Astrocyte (in vitro differentiated cells and primary cell): ENCODE measurements at regions not wholly inside any gene's neighbourhood (a gene's known extent, or its start where the extent isn't known, plus 50 kb on each side); places are given as distances from the start of the nearest gene placed in this dataset.

Source experiments
- DNase-seq: peaks from one replicate; pipeline ENCODE4 v3.0.0-alpha.2; 2010; ENCODE audit warnings: low read depth
- FAIRE-seq: peaks from 2 replicates; lab custom pipeline; 2011; peaks lifted over from hg19 to GRCh38; lab: Jason Lieb, UNC
- H2AFZ ChIP-seq: 2 replicates; pipeline ENCODE4 v1.6.0; 2012; ENCODE audit warnings: low read depth, low read length, inconsistent platforms
- H3K27ac ChIP-seq: 2 replicates; pipeline ENCODE4 v1.5.1; 2011; ENCODE audit warnings: low read depth, low read length, inconsistent platforms
- H3K27me3 ChIP-seq: 2 replicates; pipeline ENCODE4 v1.6.0; 2011; ENCODE audit warnings: low read length, inconsistent platforms; ENCODE audit not compliant: insufficient read depth
- H3K36me3 ChIP-seq: 2 replicates; pipeline ENCODE4 v1.5.1; 2011; ENCODE audit warnings: low read length, inconsistent platforms; ENCODE audit not compliant: insufficient read depth
- H3K4me1 ChIP-seq: 2 replicates; pipeline ENCODE4 v1.5.1; 2011; ENCODE audit warnings: low read length, inconsistent platforms; ENCODE audit not compliant: insufficient read depth
- H3K4me2 ChIP-seq: 2 replicates; pipeline ENCODE4 v1.6.0; 2012; ENCODE audit warnings: low read length, inconsistent platforms
- H3K4me3 ChIP-seq: 2 replicates; pipeline ENCODE4 v1.5.1; 2011; ENCODE audit warnings: low read depth, mild to moderate bottlenecking, low read length, inconsistent platforms; ENCODE audit not compliant: insufficient read depth
- H3K79me2 ChIP-seq: 2 replicates; pipeline ENCODE4 v1.6.0; 2012; ENCODE audit warnings: mild to moderate bottlenecking, low read length, inconsistent platforms; ENCODE audit not compliant: insufficient read depth
- H3K9ac ChIP-seq: 2 replicates; pipeline ENCODE4 v1.6.0; 2012; ENCODE audit warnings: mild to moderate bottlenecking, low read length, inconsistent platforms
- H3K9me3 ChIP-seq: 2 replicates; pipeline ENCODE4 v1.5.1; 2012; ENCODE audit warnings: low read depth, mild to moderate bottlenecking, low read length, inconsistent platforms; ENCODE audit not compliant: insufficient read depth
- H4K20me1 ChIP-seq: 2 replicates; pipeline ENCODE4 v1.6.0; 2012; ENCODE audit warnings: low read length, inconsistent platforms; ENCODE audit not compliant: insufficient read depth
- H3K27ac Mint-ChIP-seq: one replicate; pipeline ENCODE4 v1.8.0; 2021; ENCODE audit warnings: mild to moderate bottlenecking, mixed read lengths; ENCODE audit not compliant: unreplicated experiment
- H3K27me3 Mint-ChIP-seq: one replicate; pipeline ENCODE4 v1.8.0; 2021; ENCODE audit warnings: low read depth, mixed read lengths; ENCODE audit not compliant: unreplicated experiment
- H3K36me3 Mint-ChIP-seq: one replicate; pipeline ENCODE4 v1.8.0; 2021; ENCODE audit warnings: low read depth, mixed read lengths; ENCODE audit not compliant: unreplicated experiment
- H3K4me1 Mint-ChIP-seq: one replicate; pipeline ENCODE4 v1.8.0; 2021; ENCODE audit warnings: low read depth, mixed read lengths; ENCODE audit not compliant: unreplicated experiment
- H3K4me3 Mint-ChIP-seq: one replicate; pipeline ENCODE4 v1.8.0; 2021; ENCODE audit warnings: mild to moderate bottlenecking, moderate library complexity, mixed read lengths; ENCODE audit not compliant: unreplicated experiment
- H3K9me3 Mint-ChIP-seq: one replicate; pipeline ENCODE4 v1.8.0; 2021; ENCODE audit warnings: mild to moderate bottlenecking, mixed read lengths; ENCODE audit not compliant: unreplicated experiment
- CTCF ChIP-seq: IDR thresholded peaks from 2 replicates; pipeline ENCODE4 v1.5.1; 2011; ENCODE audit warnings: low read depth, mild to moderate bottlenecking, inconsistent platforms, low read length, moderate library complexity; ENCODE audit not compliant: insufficient read depth
- EZH2 ChIP-seq: IDR thresholded peaks from 2 replicates; pipeline ENCODE4 v1.6.1; 2012; ENCODE audit warnings: mild to moderate bottlenecking, low read length, inconsistent platforms; ENCODE audit not compliant: insufficient read depth

GRCh38 chr2:126831234-126832005, 67.3 kb upstream of the TEX51 start:
- Histone ChIP-seq H3K4me1 (no peaks in the 10 kb centered on the region), H3K27ac (no peak overlapping the region), H3K4me3 (no peak overlapping the region), H3K4me2 (peak overlapping the region; percentile 15), H3K9me3 (peaks cover 6% of the 10 kb centered on the region), H2AFZ (no peak overlapping the region), H3K36me3 (no peaks in the 10 kb centered on the region), H3K9ac (no peak overlapping the region), H3K27me3 (no peaks in the 10 kb centered on the region), H3K79me2 (no peaks in the 10 kb centered on the region), H4K20me1 (no peaks in the 10 kb centered on the region)
- DNase-seq = no peak
- no peak overlapping the region for H3K4me3 Mint-ChIP-seq
- no peak for TF ChIP-seq EZH2
- TF ChIP-seq CTCF = no peak
- H3K27me3 Mint-ChIP-seq = peaks cover 9% of the 10 kb centered on the region
- FAIRE-seq = no peak
- H3K9me3 Mint-ChIP-seq = no peaks in the 10 kb centered on the region
- H3K36me3 Mint-ChIP-seq = no peaks in the 10 kb centered on the region
- H3K4me1 Mint-ChIP-seq = peaks cover 4% of the 10 kb centered on the region
- H3K27ac Mint-ChIP-seq = peak overlapping the region; percentile 41

DNA sequence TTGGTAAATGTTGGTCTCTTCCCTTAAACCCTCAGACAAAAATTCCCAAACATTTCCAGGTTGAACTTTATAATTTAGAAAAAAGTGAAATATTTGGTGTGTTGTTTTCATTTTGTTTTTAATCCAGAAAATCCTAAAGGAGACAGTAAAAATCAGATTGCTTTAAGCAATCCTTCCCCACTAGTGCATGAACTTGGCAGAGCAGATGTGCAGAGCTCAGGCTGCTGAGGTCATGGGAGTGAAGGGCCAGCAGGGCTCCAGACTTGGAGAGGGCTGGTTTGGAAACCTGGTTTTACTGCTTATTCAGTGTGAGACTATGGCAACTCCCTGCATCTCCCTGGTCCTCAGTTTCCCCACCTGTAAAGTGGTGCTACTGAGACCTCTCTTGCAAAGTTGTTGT, 66.7 kb upstream of the TEX51 start:
- Histone ChIP-seq H3K27ac (no peak overlapping the region), H3K9me3 (peaks cover 6% of the 10 kb centered on the region), H3K4me3 (no peak overlapping the region), H3K27me3 (no peaks in the 10 kb centered on the region), H3K36me3 (no peaks in the 10 kb centered on the region), H4K20me1 (no peaks in the 10 kb centered on the region), H3K9ac (no peak overlapping the region), H3K4me2 (no peak overlapping the region), H2AFZ (no peak overlapping the region), H3K79me2 (no peaks in the 10 kb centered on the region), H3K4me1 (no peaks in the 10 kb centered on the region)
- TF ChIP-seq EZH2 = no peak
- TF ChIP-seq CTCF = no peak
- Mint-ChIP-seq H3K4me3 (no peak overlapping the region), H3K9me3 (no peaks in the 10 kb centered on the region), H3K36me3 (no peaks in the 10 kb centered on the region), H3K27ac (no peak overlapping the region), H3K27me3 (peaks cover 6% of the 10 kb centered on the region), H3K4me1 (peaks cover 4% of the 10 kb centered on the region)
- FAIRE-seq (no peak), DNase-seq (no peak)

- Histone ChIP-seq H3K27ac (no peak overlapping the region), H4K20me1 (no peaks in the 10 kb centered on the region), H3K4me2 (no peak overlapping the region), H3K27me3 (no peaks in the 10 kb centered on the region), H3K36me3 (no peaks in the 10 kb centered on the region), H3K9me3 (peaks cover 6% of the 10 kb centered on the region), H3K4me1 (no peaks in the 10 kb centered on the region), H3K79me2 (no peaks in the 10 kb centered on the region), H2AFZ (no peak overlapping the region), H3K4me3 (no peak overlapping the region), H3K9ac (no peak overlapping the region)
- Mint-ChIP-seq H3K36me3 (no peaks in the 10 kb centered on the region), H3K27ac (no peak overlapping the region), H3K4me1 (peaks cover 4% of the 10 kb centered on the region), H3K9me3 (no peaks in the 10 kb centered on the region), H3K27me3 (peaks cover 2% of the 10 kb centered on the region), H3K4me3 (no peak overlapping the region)
- TF ChIP-seq CTCF (no peak), EZH2 (no peak)
- FAIRE-seq (no peak), DNase-seq (no peak)
Observed at GRCh38 chr2:126832757-126833156, 65.9 kb upstream of the TEX51 start.
